Spleen (tissue), 11 donors: ENCODE measurements at regions not wholly inside any gene's neighbourhood (a gene's known extent, or its start where the extent isn't known, plus 50 kb on each side); places are given as distances from the start of the nearest gene placed in this dataset.

ENCODE experiments used
- DNase-seq: peaks from one replicate; pipeline ENCODE4 v3.0.0-alpha.2; 2020
- H3K27ac ChIP-seq, 8 donors: fragments of 200-600 bp; sonication (generic) in 7 of 8; 1 replicate in 4 of 8; 2 replicates in 4 of 8; pipeline versions ENCODE4 v1.5.0 to v1.8.0; 2016 to 2021; ENCODE audit warnings: inconsistent platforms in 4 of 8, mild to moderate bottlenecking in 4 of 8, moderate library complexity in 1 of 8
- H3K27me3 ChIP-seq, 7 donors: fragments of 200-600 bp; sonication (generic) in 6 of 7; replicated peaks in 1 of 7; 1 replicate in 4 of 7; 2 replicates in 3 of 7; pipeline versions ENCODE4 v1.5.0 to v1.8.0; 2016 to 2021; ENCODE audit warnings: inconsistent platforms in 3 of 7, mild to moderate bottlenecking in 1 of 7
- H3K36me3 ChIP-seq, 6 donors: fragments of 200-600 bp; sonication (generic) in 5 of 6; 1 replicate in 4 of 6; 2 replicates in 2 of 6; pipeline versions ENCODE4 v1.5.0 to v1.8.0; 2016 to 2021; ENCODE audit warnings: inconsistent platforms in 2 of 6
- H3K4me1 ChIP-seq, 6 donors: fragments of 200-600 bp; sonication (generic) in 5 of 6; 1 replicate in 3 of 6; 2 replicates in 3 of 6; pipeline versions ENCODE4 v1.5.0 to v1.8.0; 2016 to 2021; ENCODE audit warnings: inconsistent platforms in 3 of 6
- H3K4me3 ChIP-seq, 8 donors: fragments of 200-600 bp; sonication (generic) in 7 of 8; 1 replicate in 4 of 8; 2 replicates in 4 of 8; pipeline versions ENCODE4 v1.5.0 to v1.8.0; 2016 to 2021; ENCODE audit warnings: inconsistent platforms in 4 of 8, mild to moderate bottlenecking in 4 of 8, moderate library complexity in 2 of 8
- H3K9me3 ChIP-seq, 8 donors: fragments of 200-600 bp; sonication (generic) in 7 of 8; 1 replicate in 4 of 8; 2 replicates in 4 of 8; pipeline versions ENCODE4 v1.5.0 to v1.8.0; 2016 to 2021; ENCODE audit warnings: inconsistent platforms in 4 of 8
- POLR2A ChIP-seq, 3 donors: fragments of 450-650 bp; IDR thresholded peaks; one replicate each; pipeline ENCODE4 v1.5.1; 2017; ENCODE audit warnings: antibody characterized with exemption in 3 of 3, mild to moderate bottlenecking in 1 of 3
- POLR2AphosphoS5 ChIP-seq, 3 donors: sonication (generic); formaldehyde crosslinking; IDR thresholded peaks; one replicate each; pipeline ENCODE4 v1.5.1; 2017; ENCODE audit warnings: antibody characterized with exemption in 3 of 3
- WGBS, 5 donors: extraction: QIAGEN DNeasy Blood & Tissue Kit in 3 of 5; methylation state at CpG; one replicate each; pipeline versions ENCODE4 v1.1.5 to v1.1.7; 2013 to 2018; 5-methylcytosine and 5-hydroxymethylcytosine counted together
- intact Hi-C: fragments of 100-400 bp; cut with DNase I; formaldehyde crosslinking; loops from one replicate; pipeline ENCODE4 v1.15.0; 2023; ENCODE audit warnings: low total_unique reads
- TF ChIP-seq, protein P1 (sequence below), 11 experiments: fragments of 200-600 bp in 7 of 11; fragments of 450-650 bp in 4 of 11; sonication (generic) in 4 of 11; IDR thresholded peaks in 8 of 11; conservative IDR thresholded peaks in 3 of 11; 1 replicate in 7 of 11; 2 replicates in 4 of 11; pipeline versions ENCODE4 v1.4.0 to v1.8.0; 2016 to 2021; ENCODE audit warnings: antibody characterized with exemption in 11 of 11, inconsistent platforms in 4 of 11, mild to moderate bottlenecking in 1 of 11
- donor health status: healthy with polysubstance abuse.
- donor health status: DM: no; HTN: no; CAD: no; lungs with moderate emphysema.
- donor health status: DM: no; HTN: no; CAD: no.
- donor health status: Bipolar disorder and iron deficiency.
- donor health status: healthy.
- donor health status: DM: no; HTN: no; CAD: no.
- donor health status: DM: yes; HTN: yes; CAD: no.

DNA sequence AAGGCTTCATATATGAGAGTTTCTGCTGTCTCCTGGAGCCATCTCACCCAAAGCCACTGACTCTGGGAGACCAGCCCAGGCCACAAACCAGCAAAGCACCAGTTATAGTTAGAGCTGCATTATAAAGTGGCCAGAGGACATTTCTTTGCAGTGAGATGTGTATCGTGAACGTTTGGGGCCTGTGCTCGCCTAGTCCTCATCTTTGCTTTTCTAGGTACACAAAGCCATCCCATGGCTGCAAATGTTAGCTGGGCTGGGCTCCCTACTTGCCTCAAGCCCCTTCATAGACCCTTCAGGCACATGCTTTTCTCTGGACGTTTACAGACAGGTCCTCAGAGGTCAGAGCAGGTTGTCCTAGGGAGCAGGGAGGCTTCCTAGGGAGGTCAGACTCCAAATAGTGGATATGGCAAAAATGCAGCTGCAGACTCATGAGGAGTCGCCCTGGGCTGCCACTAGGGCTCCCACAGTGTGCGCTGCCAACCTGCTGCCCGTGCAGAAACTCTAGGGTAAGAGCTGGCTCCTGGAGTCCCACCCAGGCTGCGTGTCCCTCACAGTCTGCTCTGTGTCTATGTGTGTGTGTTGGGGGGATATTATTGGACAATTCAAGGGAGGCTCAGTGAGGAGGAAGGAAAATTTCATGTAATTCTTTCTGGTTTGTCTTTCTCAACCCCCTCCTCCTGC is 141.0 kb downstream of the RPIA start:
- intact Hi-C loops: no loop called here
- Histone ChIP-seq H3K27me3 (no peaks in the 10 kb centered on the region), H3K4me1 (peaks cover 0 to 61% (median 26%) of the 10 kb centered on the region in 6 donors), H3K36me3 (no peaks in the 10 kb centered on the region), H3K9me3 (no peaks in the 10 kb centered on the region), H3K27ac (peak overlapping the region in 7 of 8 donors; percentile 52 to 86 (median 72)), H3K4me3 (peak overlapping the region in 2 of 8 donors; percentile 10 to 47)
- peak; percentile 84 for DNase-seq
- TF ChIP-seq POLR2A (IDR thresholded peaks at IDR 0.05): no peak
- TF ChIP-seq, protein P1, sequence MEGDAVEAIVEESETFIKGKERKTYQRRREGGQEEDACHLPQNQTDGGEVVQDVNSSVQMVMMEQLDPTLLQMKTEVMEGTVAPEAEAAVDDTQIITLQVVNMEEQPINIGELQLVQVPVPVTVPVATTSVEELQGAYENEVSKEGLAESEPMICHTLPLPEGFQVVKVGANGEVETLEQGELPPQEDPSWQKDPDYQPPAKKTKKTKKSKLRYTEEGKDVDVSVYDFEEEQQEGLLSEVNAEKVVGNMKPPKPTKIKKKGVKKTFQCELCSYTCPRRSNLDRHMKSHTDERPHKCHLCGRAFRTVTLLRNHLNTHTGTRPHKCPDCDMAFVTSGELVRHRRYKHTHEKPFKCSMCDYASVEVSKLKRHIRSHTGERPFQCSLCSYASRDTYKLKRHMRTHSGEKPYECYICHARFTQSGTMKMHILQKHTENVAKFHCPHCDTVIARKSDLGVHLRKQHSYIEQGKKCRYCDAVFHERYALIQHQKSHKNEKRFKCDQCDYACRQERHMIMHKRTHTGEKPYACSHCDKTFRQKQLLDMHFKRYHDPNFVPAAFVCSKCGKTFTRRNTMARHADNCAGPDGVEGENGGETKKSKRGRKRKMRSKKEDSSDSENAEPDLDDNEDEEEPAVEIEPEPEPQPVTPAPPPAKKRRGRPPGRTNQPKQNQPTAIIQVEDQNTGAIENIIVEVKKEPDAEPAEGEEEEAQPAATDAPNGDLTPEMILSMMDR (IDR thresholded peaks at IDR 0.05 in 8 of 11, conservative IDR thresholded peaks at IDR 0.05 in 3 of 11): peak in 4 of 11 experiments; percentile 5 to 14 (median 12)
- TF ChIP-seq POLR2AphosphoS5 (IDR thresholded peaks at IDR 0.05): peak; percentile 41 to 68 (median 55)
- 76 to 85% (median 80%) methylated on average over 8 of the region's 8 CpGs for WGBS, 5 donors

DNA sequence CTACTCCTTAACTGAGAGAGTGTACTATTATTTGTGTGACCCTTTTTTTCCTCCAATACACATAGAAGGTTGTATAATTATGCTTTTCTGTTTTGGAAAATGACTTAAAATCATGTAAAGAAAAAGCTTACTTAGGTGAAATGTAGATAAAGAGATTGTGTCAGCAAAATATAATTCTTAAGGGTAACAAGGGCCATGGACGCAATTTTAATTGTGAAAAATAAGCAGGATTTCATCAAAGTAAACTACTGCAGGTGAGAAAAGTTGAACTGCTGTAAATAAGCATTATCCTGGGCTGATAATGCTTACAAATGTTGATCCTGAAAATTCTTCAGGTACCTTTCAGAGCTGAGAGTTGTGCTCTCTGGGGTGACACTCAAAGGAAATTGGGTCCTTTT is 141.5 kb downstream of the RPIA start:
- no peaks in the 10 kb centered on the region for H3K27me3 ChIP-seq
- H3K36me3 ChIP-seq: no peaks in the 10 kb centered on the region
- peak overlapping the region in 1 of 8 donors; percentile 47 for H3K4me3 ChIP-seq
- no peaks in the 10 kb centered on the region for H3K9me3 ChIP-seq
- intact Hi-C loops: no loop called here
- TF ChIP-seq, protein P1 (IDR thresholded peaks at IDR 0.05 in 8 of 11, conservative IDR thresholded peaks at IDR 0.05 in 3 of 11): no peak
- TF ChIP-seq POLR2AphosphoS5 (IDR thresholded peaks at IDR 0.05): no peak
- no peak for TF ChIP-seq POLR2A (IDR thresholded peaks at IDR 0.05)
- DNase-seq: no peak
- peak overlapping the region in 7 of 8 donors; percentile 52 to 86 (median 72) for H3K27ac ChIP-seq
- peaks cover 0 to 61% (median 27%) of the 10 kb centered on the region in 6 donors for H3K4me1 ChIP-seq
- 78 to 89% (median 86%) methylated on average over 1 of the region's 1 CpG for WGBS, 5 donors

DNA sequence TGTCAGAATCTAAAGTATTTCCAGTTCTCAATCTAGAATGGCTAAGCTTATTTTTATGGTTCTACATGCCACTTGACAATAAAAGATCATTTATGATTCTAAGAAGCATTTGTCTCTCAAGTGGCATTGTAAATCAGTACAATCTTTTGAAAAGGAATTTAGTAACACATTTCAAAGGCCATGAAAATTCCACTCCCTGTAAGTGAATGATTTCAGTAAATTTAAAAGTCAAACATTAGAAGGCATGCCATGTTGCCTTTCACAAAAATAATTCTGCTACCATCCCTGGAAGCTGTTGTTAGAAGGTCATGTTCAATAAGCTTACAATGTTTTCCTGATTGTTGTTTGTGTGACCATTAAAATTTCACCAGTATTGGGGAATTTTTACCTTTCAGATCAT is 142.9 kb downstream of the RPIA start:
- no peak for DNase-seq
- no peaks in the 10 kb centered on the region for H3K9me3 ChIP-seq
- peak overlapping the region in 7 of 8 donors; percentile 52 to 86 (median 72) for H3K27ac ChIP-seq
- intact Hi-C loops: no loop called here
- TF ChIP-seq, protein P1 (IDR thresholded peaks at IDR 0.05 in 8 of 11, conservative IDR thresholded peaks at IDR 0.05 in 3 of 11): no peak
- TF ChIP-seq POLR2A (IDR thresholded peaks at IDR 0.05) (no peak), POLR2AphosphoS5 (IDR thresholded peaks at IDR 0.05) (no peak)
- H3K27me3 ChIP-seq: no peaks in the 10 kb centered on the region
- H3K36me3 ChIP-seq: no peaks in the 10 kb centered on the region
- H3K4me3 ChIP-seq: no peak overlapping the region
- H3K4me1 ChIP-seq: peaks cover 0 to 61% (median 27%) of the 10 kb centered on the region in 6 donors

DNA sequence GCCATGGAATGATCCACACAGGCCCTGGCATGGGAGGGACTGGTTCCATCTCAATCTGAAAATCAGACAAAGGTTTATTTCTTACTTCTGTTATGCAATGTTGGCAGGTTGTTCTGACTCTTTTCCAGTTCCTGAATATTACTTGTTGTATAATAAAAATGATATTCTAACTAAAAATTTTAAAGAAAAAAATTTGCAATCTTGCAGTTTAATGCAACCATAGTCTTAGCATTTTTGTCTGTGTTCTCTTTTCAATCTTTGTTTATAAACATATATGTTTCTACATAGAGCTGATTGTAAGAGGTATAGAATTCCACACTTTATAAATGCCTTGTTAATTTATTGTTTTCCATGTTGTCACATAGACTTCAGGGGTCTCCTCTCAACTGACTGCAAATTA is 143.4 kb downstream of the RPIA start:
- H3K9me3 ChIP-seq: peaks cover 0 to under 1% (median 0%) of the 10 kb centered on the region in 8 donors
- TF ChIP-seq POLR2A (IDR thresholded peaks at IDR 0.05) (no peak), POLR2AphosphoS5 (IDR thresholded peaks at IDR 0.05) (no peak)
- TF ChIP-seq, protein P1 (IDR thresholded peaks at IDR 0.05 in 8 of 11, conservative IDR thresholded peaks at IDR 0.05 in 3 of 11): no peak
- H3K27me3 ChIP-seq: no peaks in the 10 kb centered on the region
- no peaks in the 10 kb centered on the region for H3K36me3 ChIP-seq
- H3K4me1 ChIP-seq: peaks cover 0 to 61% (median 26%) of the 10 kb centered on the region in 6 donors
- no peak overlapping the region for H3K4me3 ChIP-seq
- peak overlapping the region in 7 of 8 donors; percentile 52 to 86 (median 72) for H3K27ac ChIP-seq
- no peak for DNase-seq
- intact Hi-C loops: no loop called here
